ENCODE measurements at regions not wholly inside any gene's neighbourhood (a gene's known extent, or its start where the extent isn't known, plus 50 kb on each side); places are given as distances from the start of the nearest gene placed in this dataset.
"Not testable (repeated sequence)": the region's sequence is repeated elsewhere in the genome, so short reads cannot be mapped to it uniquely, and the experiment has no call there.

DNA sequence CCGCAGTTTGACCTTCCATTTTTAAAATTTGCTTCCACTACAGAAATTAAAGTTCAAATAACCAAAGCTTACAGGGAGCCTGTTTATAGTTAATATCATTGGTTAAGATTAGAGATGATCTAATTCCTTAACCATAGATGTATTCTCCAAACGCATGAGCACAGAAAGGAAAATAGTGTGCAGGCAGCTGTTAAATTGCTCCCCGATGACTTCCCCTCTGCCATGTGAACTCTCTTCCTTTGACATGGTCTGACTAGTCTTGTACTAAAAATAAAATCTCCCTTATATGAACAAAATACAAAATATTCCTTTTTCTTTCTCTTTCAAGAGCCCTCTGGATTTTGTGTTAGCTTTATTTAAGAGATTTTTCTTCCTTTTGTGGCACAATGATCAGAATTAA lies 507.6 kb upstream of the AMELY start:
- TF ChIP-seq, protein P1, sequence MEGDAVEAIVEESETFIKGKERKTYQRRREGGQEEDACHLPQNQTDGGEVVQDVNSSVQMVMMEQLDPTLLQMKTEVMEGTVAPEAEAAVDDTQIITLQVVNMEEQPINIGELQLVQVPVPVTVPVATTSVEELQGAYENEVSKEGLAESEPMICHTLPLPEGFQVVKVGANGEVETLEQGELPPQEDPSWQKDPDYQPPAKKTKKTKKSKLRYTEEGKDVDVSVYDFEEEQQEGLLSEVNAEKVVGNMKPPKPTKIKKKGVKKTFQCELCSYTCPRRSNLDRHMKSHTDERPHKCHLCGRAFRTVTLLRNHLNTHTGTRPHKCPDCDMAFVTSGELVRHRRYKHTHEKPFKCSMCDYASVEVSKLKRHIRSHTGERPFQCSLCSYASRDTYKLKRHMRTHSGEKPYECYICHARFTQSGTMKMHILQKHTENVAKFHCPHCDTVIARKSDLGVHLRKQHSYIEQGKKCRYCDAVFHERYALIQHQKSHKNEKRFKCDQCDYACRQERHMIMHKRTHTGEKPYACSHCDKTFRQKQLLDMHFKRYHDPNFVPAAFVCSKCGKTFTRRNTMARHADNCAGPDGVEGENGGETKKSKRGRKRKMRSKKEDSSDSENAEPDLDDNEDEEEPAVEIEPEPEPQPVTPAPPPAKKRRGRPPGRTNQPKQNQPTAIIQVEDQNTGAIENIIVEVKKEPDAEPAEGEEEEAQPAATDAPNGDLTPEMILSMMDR (IDR thresholded peaks at IDR 0.05; ENCODE audit: low read depth, low read length): no peak
- peak in 1 of 2 donors; percentile 25 for DNase-seq (ENCODE audit: low read depth in 2 of 2)
- no peak overlapping the region for H3K4me3 ChIP-seq (replicated peaks in 1 of 2; ENCODE audit: low read depth in 2 of 2, low read length in 2 of 2)

DNA sequence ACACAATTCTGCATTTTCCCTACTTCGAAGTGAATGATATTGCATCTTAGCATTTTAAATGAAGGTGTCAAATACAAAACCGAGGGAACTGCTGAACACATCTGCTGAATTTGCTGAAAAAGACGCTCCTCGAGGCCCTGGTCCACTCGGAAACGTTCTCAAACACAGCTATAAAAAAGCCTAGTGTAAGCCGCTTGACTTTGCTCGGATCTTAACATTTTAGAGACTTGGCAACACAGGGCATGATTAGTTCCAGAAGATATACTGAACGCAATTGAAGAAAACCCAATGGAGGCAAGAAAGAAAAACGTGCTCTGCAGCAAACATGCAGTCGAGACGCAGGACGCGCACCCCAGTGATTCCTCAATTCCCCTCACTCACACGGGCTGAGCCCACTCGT lies 506.4 kb upstream of the AMELY start:
- no peak for DNase-seq (ENCODE audit: low read depth in 2 of 2)
- TF ChIP-seq, protein P1 (IDR thresholded peaks at IDR 0.05; ENCODE audit: low read depth, low read length): no peak
- no peak overlapping the region for H3K4me3 ChIP-seq (replicated peaks in 1 of 2; ENCODE audit: low read depth in 2 of 2, low read length in 2 of 2)

DNA sequence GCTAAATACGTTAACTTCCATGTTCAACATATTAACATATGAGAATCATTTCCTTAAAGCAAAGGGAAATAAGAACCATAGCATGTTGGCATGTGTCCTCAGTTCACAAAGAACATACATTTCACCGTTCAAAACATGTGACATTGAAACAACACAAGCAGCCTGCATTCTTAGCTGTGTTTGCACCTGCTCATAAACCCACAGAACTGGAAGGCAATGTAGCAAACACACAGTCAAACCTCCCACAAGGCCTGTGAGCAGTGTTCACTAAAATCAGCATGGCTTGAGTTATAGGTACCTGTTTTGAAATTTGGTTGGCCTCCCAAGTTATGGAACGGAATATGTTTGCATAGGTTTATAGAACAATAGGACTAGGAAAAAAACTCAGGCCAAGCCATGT lies 504.9 kb upstream of the AMELY start:
- TF ChIP-seq, protein P1 (IDR thresholded peaks at IDR 0.05; ENCODE audit: low read depth, low read length): no peak
- no peak overlapping the region for H3K4me3 ChIP-seq (replicated peaks in 1 of 2; ENCODE audit: low read depth in 2 of 2, low read length in 2 of 2)
- no peak for DNase-seq (ENCODE audit: low read depth in 2 of 2)

DNA sequence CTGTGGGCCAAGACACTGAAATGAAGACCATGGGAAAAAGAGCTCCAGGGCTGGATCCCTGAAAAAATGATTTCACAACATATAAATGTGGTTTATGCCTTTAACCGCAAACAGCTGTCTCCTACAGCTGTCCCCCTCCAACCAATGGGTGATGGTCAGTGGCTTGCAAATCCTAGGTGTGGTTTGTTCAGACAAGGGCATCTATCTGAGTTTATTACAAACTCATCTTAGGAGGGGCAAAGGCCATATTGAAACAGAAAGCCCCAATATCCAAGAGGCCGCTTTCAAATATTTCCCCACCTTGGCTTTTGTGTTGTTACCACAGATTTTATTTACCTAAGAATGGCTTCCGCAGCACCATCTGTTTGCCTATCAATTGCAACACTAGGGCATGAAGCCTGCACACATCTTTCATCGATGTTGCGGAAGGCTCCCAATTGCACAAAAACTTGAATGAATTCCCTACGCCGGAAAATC lies 503.6 kb upstream of the AMELY start:
- DNase-seq (ENCODE audit: low read depth in 2 of 2): peak in 1 of 2 donors; percentile 11
- TF ChIP-seq, protein P1 (IDR thresholded peaks at IDR 0.05; ENCODE audit: low read depth, low read length): no peak
- H3K4me3 ChIP-seq (replicated peaks in 1 of 2; ENCODE audit: low read depth in 2 of 2, low read length in 2 of 2): no peak overlapping the region

DNA sequence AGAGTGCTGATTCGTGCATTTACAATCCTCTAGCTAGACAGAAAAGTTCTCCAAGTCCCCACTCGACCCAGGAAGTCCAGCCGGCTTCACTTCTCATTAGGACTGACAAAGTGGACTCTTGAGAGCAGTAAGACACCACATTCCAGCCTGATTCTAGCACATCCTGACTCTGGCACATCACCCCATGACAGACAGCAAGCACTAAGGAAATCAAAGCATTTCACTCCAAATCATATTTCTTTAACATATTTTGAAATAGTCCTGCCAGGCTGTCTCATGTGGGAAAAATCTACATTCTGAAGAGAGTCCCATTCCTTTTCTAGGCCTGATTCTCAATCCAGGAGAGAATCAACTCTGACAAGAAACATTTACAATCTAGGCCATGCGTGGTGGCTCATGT lies 478.5 kb upstream of the AMELY start:
- no peak overlapping the region for H3K4me3 ChIP-seq (replicated peaks in 1 of 2; ENCODE audit: low read depth in 2 of 2, low read length in 2 of 2)
- TF ChIP-seq, protein P1 (IDR thresholded peaks at IDR 0.05; ENCODE audit: low read depth, low read length): no peak
- DNase-seq (ENCODE audit: low read depth in 2 of 2): peak in 1 of 2 donors; percentile 26

DNA sequence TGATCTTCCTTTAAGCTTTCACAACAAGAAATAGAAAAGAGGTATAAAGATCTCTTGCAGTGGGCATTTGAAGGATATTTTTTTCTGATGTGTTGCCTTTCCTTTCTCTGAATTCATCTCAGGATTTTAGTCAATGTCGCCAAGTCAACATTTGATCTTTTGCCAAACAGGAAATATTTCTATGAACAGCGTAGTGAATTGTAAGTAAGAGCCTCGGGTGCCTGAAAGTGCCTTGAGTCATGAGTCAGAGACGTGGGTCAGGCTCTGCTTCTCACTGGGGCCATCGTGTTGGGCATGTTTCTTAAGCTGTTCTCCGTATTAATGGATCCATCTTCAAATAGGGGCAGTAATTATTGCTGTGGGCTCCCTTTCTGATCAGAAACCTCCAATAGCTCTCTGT lies 471.4 kb upstream of the AMELY start:
- TF ChIP-seq, protein P1 (IDR thresholded peaks at IDR 0.05; ENCODE audit: low read depth, low read length): no peak
- peak; percentile 87 for DNase-seq (ENCODE audit: low read depth in 2 of 2)
- no peak overlapping the region for H3K4me3 ChIP-seq (replicated peaks in 1 of 2; ENCODE audit: low read depth in 2 of 2, low read length in 2 of 2)

DNA sequence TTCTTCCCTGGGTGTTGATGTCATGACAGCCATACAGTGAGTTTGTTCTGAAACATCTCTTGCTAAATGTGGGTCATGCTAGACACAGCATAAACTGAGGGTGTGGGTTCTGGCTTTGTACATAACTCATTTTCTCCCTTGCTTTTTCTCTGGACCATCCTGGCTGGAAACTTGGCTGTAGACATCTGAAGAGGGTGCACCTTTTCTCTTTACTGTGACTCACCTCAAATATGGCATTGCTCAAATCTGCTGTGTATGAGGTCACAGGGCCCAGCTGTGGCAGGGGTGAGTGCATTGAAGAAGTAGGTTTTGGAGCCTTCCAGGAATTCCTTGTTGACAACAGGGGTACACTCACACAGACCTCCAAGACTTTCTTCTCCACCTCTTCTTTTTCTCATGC lies 465.5 kb upstream of the AMELY start:
- TF ChIP-seq, protein P1 (IDR thresholded peaks at IDR 0.05; ENCODE audit: low read depth, low read length): no peak
- no peak overlapping the region for H3K4me3 ChIP-seq (replicated peaks in 1 of 2; ENCODE audit: low read depth in 2 of 2, low read length in 2 of 2)
- peak in 1 of 2 donors; percentile 67 for DNase-seq (ENCODE audit: low read depth in 2 of 2)

DNA sequence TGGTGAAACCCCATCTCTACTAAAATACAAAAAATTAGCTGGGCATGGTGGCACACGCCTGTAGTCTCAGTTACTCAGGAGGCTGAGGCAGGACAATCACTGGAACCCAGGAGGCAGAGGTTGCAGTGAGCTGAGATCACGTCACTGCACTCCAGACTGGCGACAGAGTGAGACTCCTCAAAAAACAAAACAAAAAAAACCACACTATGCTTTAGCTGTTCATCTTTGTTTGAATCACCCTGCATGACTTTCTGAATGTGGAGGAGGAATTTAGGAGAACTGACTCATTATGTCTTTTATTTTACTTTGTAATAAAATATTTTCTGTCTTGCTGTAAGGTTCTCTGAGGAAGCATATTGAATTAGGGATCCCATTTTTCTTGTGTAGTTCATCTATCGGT lies 462.9 kb upstream of the AMELY start:
- DNase-seq (ENCODE audit: low read depth in 2 of 2): peak in 1 of 2 donors; percentile 72
- H3K4me3 ChIP-seq (replicated peaks in 1 of 2; ENCODE audit: low read depth in 2 of 2, low read length in 2 of 2): not testable (repeated sequence)

DNA sequence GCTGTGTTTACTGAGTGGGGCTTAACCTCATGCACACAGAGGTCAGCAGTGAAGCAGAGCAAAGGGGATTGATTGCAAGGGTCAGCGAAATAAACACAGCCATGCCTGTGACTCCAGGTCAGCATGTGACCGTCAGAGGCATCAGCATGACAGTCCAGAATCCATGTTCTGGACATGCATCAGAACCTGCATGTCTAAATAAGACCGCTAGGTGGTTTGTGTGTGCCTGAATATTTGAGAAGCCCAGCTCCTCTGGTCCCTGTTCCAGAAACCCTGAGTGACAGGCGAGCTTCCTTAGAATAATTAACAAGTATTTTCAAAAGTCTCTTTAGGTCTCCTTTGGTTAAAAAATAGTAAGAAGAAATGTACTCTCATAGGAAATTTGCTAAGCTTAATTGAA lies 460.4 kb upstream of the AMELY start:
- not testable (repeated sequence) for H3K4me3 ChIP-seq (replicated peaks in 1 of 2; ENCODE audit: low read depth in 2 of 2, low read length in 2 of 2); DNase-seq (ENCODE audit: low read depth in 2 of 2)

DNA sequence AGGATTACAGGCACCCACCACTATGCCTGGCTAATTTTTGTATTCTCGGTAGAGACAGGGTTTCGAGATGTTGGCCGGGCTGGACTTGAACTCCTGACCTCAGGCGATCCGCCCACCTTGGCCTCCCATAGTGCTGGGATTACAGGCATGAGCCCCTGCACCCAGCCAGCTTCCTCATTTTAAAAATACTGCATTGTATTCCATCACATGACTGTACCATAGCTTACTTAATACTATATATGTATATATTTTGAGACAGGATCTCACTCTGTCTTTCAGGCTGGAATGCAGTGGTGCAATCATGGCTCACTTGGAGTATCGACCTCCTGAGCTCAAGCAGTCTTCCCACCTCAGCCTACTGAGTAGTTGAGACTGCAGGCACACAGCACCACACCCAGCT lies 459.5 kb upstream of the AMELY start:
- H3K4me3 ChIP-seq (replicated peaks in 1 of 2; ENCODE audit: low read depth in 2 of 2, low read length in 2 of 2); DNase-seq (ENCODE audit: low read depth in 2 of 2): not testable (repeated sequence)
